ENCODE measurements at regions not wholly inside any gene's neighbourhood (a gene's known extent, or its start where the extent isn't known, plus 50 kb on each side); places are given as distances from the start of the nearest gene placed in this dataset.
"Not testable (repeated sequence)": the region's sequence is repeated elsewhere in the genome, so short reads cannot be mapped to it uniquely, and the experiment has no call there.

DNA sequence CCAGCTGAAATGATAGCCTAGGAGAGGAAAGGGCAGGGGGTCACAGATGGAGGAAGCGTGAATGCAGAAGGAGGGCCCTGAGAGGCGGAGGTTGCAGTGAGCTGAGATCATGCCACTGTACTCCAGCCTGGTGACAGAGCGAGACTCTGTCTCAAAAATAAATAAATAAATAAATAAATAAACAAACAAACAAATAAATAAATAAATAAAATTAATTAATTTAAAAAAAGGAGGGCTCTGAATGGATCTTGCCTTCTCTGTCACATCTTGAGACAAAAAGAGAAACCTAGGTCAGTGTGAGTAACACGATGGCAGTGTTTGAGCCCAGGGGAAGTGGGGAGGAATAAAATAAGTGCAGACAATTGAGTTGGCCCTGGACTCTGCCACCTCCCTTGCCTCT is 182.3 kb upstream of the DAAM1 start:
- DNase-seq (ENCODE audit: low read depth in 3 of 3): not testable (repeated sequence)

DNA sequence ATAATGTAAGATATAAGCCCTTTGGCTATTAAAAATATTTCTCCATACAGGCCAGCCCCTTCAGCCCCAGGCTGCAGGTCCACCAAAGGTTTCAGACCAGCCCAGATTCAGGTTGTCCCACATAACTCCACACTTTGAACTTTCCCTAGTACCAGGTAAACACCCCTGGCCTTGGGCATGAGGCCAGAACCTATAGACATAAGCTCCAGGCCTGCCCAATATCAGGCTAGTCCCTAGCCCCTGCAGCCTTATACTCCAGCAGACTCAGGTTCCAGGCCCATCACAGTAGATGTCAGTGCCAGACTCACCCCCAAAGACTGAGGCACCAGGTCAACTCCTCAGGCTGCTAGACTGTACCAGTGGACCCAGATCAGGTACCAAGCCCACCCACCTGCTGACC is 178.5 kb upstream of the DAAM1 start:
- no peak for DNase-seq (ENCODE audit: low read depth in 3 of 3)

DNA sequence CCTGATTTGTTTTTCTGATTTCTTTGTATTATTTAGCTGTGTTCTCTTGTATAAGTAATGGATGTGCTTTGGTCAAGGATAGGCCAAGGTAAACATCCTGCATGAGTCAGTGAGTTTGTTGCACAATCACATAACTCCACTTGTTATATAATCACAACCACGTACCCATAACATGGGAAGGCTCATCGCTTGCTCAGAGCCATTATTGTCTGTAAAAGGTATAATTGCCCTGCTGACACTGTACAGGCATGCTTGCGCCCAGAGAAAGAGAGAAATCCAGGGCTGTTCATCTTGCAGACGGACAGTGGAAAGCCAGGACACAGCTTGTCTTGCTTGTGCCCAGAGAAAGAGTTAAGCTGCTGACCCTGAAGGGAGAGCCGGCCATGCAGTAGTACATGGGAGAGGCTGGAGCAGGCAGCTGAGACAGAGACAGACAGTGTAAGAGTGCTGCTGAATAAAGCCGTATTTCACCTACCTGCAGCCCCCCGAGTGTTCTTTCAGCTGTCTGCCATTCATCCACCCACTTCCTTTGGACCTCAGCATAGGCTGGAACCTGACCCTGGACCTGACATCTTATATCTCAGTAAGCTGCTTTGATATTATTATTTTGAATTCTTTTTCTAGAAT is 174.7 kb upstream of the DAAM1 start:
- no peak for DNase-seq (ENCODE audit: low read depth in 3 of 3)

DNA sequence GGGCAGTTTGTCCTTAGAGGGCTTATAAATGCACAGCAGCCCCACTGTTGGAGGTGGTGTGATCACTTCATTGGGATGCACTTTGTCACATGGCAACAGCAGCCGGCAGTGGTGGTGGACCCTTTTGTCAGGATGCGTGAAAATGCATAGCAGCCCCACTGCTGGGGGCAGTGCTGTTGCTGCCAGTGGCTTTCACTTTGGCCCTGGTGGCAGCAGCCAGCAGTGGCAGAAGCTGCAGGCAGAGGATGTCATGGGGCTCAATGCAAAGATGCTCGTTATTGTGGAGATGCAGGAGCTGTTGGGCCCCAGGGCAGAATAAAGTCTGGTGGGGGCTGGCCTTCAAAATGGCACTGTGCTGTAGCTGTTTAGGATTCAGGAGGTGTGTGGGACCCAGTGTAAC is 173.0 kb upstream of the DAAM1 start:
- DNase-seq (ENCODE audit: low read depth in 3 of 3): no peak

DNA sequence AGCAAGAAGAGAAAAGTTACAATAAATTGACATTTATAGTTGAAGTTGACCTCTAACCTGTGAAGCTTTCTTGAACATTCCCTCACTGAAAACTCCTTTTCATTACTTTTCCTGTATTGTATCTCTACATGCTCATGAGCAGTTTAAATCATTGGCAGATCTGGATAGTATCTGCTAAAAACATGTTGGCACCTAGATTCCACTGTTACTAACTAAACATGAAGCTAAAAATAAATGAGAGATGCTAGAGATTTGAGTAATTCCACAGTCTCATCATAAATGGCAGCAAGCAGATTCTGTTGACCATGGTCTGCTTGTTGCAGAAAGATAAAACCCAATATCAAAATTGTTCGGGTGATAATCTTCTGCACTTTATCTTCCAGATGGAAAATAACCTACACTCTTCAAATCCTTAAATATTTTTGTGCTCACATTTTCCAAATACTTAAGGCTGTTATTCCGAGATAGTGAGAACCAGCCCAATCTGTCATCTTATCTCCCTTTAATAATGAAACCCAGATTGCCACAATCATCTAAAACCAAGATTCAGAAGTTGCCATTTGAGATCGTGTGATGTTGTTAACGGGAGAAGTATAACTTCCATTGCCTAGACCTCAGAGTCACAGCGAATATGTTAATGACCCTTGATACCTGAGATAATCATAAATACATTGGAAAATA is 171.0 kb upstream of the DAAM1 start:
- DNase-seq (ENCODE audit: low read depth in 3 of 3): no peak

DNA sequence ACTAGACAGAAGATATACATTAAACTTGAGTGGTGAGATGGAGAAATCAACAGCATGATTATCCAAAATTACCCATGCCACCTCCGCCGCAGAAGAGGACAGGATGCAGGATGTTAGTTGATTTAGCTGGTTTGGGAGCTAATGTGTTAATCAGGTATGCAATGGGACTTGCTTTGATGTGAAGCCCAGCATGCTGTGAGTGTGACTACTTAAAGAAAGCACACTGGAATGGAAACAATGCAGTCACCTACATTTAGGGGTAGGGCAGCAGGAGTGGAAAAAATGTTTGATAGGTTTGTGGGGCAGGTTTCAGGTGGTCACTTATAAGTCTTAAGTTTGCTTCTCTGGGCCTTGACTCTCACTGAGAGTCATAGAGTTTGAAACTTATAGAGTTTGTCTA is 170.0 kb upstream of the DAAM1 start:
- no peak for DNase-seq (ENCODE audit: low read depth in 3 of 3)

DNA sequence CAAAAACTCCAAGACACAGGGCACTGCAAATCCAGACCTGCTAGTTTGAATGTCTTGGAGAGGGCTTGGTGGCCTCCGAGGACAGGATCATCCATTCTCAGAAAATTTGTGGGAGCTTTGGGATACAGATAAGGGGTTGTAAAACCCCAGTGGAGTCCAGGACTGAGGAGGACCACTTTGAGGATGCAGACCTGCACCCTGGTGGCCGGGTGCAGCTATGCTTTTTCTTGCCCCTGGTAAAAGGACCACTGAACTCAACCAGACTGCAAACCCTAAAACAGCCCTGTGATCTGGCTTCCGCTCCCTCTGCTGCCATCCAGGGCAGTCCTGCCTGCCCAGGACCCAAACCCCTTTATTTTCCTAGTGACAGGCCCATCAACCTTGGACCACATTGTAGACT is 169.5 kb upstream of the DAAM1 start:
- no peak for DNase-seq (ENCODE audit: low read depth in 3 of 3)

DNA sequence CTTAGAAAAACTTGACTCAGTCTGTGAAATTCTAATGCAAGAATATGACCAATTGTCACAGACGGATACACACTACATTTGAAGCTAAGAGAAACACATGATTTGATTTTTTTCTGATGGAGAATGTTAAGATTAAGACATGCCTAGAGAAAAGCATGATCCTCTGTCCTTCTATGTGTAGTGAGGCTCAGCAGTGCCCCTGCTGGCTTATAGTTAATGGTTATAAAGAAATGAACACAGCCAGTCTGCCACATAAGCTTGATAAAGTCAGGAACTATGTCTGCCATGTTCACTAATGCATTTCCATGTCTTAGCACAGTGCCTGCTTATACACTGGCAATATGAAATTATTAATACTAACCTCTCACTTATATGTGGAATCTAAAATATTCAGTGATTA is 168.1 kb upstream of the DAAM1 start:
- DNase-seq (ENCODE audit: low read depth in 3 of 3): no peak

DNA sequence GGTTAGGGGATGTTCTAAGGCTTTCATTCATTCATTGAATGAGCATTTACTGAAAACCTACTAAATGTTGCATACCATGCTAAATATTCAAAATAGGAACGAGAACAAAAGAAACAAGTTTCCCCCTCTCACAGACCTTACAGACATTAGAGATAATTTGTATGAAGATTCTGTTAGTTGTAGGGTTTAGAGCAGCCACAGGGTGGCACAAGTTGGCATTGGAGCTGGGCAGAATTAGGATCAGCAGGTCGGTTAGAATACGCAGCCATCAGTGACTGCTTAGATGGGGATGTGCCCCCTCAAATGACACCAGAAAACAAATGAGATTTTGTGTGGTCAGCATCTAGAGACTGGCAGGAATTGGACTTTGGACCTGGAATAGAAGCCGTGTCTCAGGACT is 166.3 kb upstream of the DAAM1 start:
- no peak for DNase-seq (ENCODE audit: low read depth in 3 of 3)

DNA sequence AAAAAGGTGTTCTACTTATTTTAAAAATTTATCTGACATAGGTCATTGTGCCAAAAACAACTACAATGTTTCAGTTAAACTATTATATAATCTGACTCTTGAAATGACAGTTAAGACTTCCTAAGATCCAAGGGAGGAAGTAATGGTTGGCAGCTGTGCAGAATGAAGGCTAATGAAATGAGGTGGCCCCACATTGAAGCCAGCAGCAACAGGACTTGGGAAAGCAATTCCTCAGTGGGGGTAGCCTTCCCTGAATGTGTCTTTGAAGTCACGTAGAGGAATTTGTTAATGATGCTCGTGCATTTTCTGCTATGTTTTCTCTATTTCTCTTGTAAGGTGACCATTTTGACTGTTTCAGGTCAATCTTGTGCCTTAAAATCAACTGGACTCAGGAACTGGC is 162.4 kb upstream of the DAAM1 start:
- no peak for DNase-seq (ENCODE audit: low read depth in 3 of 3)

DNA sequence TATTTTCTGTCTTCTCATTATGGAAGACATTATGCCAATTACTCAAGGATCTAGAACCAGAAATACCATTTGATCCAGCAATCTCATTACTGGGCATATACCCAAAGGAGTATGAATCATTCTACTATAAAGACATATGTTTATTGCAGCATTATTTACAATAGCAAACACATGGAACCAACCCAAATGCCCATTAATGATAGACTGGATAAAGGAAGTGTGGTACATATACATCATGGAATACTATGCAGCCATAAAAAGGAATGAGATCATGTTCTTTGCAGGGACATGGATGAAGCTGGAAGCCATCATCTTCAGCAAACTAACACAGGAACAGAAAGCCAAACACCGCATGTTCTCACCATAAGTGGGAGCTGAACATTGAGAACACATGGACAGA is 161.8 kb upstream of the DAAM1 start:
- not testable (repeated sequence) for DNase-seq (ENCODE audit: low read depth in 3 of 3)

DNA sequence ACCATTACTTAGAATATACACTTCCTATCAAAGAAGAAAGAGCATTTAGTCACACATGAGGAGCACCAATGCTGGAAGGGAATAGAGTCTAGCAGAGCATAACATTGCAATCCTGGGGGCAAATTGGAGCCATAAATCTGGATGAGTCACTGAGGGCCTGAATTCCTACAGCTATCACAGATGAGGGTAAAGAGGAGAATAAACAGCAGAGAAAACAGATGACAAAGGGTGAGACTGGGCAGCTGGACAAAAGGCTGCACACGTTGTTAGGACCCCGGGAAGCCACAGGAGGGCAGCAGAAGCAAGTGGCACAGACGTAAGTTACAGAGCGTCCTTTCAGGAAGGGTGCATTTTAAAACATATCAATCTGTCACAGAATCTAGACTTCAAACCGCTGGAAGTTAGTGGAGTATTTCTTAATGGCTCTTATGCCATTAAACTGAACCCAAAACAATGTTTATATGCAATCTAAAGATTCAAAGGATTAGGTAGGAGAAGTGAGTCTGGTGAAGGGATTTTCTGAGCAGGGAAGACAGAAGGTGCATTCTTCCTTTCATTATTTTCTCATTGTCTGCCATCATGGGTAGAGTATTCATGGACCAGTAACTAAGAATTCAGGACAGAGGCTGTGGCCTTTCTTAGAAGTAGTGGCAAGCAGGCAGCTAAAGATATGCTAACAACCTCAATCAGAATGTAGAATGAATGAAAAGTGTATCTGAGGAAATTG is 159.8 kb upstream of the DAAM1 start:
- DNase-seq (ENCODE audit: low read depth in 3 of 3): peak in 1 of 3 experiments; percentile 17

DNA sequence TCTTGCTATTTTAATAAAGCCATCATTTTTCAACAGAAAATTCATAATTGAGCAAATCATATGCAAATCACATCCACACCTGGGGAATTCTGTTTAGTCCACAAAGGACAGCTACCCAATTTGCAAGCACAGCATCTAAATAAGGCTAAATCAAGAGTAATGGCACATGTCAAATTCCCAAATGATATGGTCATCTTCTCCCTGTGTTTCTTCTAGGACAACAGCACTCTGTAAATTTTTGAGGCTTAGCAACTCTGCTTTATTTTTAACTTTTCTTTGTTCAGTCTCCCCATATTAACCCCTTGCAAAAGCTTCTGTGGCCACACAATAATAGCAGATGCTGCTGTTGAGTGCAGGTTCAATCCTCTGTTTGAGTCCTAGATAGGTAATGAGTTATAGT is 155.6 kb upstream of the DAAM1 start:
- DNase-seq (ENCODE audit: low read depth in 3 of 3): no peak

DNA sequence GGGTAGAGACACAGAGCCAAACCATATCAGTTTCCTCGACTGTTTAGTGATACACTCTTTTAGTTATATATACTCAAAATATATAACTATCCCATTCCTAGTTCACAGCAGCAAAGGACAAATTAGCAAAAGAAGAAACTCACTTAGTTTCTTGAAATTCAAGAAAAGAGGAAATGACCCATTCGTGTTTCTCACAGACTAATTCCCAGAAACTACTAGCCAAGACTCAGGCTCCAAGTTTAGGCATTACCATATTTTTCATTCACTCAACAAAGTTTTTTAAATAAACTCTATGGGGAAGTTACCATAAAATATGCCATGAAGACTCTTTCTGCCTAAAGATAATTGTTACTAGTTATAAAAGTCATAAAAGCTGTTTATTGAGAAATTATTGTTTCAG is 152.3 kb upstream of the DAAM1 start:
- DNase-seq (ENCODE audit: low read depth in 3 of 3): no peak

DNA sequence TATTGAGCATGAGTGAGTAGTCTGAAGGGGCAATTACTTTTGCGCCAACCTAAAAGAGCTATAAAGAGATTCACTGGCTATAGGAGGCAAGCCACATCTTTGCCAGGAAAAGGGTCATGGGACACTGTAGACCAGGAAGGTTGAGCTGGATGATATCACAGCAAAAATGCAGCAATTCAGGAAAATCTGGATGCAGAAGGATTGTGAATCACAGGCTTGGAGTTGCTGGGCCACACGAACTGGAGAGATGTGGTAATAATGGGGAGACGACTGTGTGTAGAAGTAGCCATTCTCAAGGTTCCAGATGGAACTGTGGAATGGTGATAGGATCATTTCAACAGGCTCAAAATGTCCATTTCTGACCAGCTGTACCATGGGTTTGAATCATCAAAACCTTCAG is 151.4 kb upstream of the DAAM1 start:
- no peak for DNase-seq (ENCODE audit: low read depth in 3 of 3)

DNA sequence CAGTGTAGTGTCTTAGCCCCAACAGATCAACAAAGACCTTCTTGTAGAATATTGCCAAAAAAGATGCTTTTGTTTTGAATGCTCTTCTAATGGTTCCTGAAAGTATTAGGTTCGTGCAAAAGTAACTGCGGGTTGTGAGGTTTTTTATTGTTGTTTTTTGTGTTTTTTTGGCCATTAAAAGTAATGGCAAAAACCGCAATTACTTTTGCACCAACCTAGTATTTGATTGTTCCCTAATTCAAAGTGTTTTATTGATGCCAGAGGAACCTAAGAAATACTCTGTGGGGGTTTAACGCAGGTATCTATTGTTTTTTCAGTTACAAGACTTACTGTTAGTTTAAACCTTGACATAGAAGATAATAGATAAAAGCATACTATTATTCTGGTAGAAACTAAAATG is 150.8 kb upstream of the DAAM1 start:
- DNase-seq (ENCODE audit: low read depth in 3 of 3): no peak

DNA sequence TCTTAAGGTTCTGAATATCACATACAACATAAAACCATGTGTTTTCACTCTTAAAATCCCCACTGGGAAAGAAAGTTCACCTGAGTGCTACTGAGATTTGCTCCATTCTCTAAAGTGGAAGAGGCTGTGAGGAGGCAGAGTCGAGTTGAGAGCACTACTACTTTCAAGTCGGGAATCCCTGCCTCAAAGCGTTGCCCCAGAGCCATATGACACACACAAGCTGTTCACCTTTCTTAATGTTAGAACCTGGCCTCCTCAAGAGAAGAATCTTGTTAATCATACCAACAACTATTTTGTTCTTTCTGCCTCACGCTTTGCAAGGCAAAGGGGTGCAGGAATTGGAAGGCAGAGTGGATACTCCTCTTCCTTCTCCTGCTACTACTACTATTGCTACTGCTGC is 149.7 kb upstream of the DAAM1 start:
- no peak for DNase-seq (ENCODE audit: low read depth in 3 of 3)

DNA sequence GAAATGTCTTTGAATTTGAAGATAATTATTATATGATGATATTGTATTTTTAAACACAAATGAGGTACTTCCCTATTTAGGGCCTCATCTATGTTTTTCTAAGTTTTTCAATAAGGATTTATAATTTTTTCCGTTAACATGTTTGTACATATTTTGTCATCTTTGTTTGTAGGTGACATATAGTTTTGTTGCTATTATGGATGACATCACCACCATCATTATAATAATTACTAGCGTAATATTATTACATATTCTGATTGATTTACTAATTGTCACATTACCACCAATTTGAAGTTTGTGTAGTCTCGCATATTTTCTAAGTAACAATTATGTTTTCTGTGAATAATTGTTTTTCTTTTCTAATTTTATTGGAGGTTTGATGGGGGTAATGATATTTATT is 147.2 kb upstream of the DAAM1 start:
- no peak for DNase-seq (ENCODE audit: low read depth in 3 of 3)

DNA sequence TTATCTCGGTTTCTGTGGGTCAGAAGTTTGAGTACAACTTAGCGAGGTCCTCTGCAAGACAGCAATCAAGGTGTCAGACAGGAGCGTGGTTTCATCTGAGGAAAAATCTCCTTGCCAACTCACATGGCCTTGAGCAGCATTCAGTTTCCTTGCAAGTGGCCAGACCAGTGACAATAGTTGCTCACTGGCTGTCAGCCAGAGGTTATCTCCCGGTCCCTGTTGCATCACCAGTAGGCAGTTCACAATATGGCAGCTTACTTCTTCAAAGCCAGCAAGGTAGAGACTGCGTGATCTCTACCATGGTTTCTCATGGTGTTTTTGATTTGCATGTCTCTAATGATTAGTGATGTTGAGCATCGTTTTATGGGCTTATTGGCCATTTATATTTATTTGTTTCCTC is 143.8 kb upstream of the DAAM1 start:
- DNase-seq (ENCODE audit: low read depth in 3 of 3): no peak

DNA sequence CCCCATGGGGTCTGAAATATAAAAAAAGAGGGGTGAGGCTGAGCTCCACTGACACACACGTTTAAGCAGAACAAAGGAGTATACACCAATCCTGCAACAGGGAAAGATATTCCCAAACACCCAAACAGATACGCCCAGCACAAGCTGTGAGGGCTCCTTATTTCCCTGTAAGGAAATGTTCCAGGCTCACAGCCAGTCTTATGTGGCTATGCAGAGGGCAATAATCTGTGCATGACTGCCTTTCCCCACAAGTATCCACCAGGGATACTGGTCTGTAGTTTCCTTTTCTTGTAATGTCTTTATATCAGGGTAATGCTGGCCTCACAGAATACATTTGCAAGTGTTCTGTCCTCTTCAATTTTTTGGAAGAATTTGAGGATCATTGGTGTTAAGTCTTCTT is 141.7 kb upstream of the DAAM1 start:
- no peak for DNase-seq (ENCODE audit: low read depth in 3 of 3)

DNA sequence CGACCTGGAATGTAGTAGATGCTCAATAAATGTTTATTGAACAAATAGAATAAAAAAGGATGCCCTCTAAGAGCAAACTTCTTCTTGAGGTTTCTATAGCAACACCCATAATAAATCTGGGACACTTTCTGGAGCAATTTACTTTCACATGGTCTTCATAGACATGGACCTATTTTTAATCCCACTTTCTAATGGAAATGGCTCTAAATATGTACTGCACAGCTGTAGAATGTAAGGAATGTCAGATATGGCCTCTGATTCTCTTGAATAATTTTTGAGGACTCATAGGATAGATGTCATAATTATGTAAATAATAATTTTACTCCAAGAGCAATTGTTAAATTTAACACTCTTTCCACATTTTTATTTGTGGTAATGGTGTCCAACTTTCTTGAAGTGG is 133.5 kb upstream of the DAAM1 start:
- no peak for DNase-seq (ENCODE audit: low read depth in 3 of 3)

DNA sequence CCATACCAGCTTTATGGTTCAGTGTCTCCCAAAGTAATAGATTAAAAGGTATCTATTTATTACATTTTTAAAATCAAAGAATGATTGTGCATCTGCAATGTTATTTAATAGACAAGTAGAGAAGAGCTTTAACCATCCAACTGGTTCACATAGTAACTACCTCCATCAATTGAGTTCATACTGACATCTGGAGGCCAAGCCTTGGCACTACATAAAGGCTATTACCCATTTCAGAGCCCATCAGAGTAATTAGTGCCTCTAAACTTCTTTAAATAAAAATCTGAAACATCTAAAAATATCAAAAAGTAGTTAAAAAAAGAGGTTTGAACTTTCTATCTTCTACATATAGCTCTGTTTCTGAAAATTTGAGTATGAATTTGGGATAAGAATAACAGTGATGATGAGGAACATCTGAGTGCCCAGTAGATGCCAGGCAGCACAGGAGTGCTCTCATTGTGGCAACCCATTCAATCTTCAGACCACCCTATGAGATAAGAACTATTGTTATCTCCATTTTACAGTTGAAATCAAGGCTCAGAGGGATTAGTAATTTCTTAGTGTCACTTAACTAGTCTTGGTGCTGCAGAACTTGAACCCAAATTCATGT is 132.9 kb upstream of the DAAM1 start:
- peak in 1 of 3 experiments; percentile 1 for DNase-seq (ENCODE audit: low read depth in 3 of 3)

DNA sequence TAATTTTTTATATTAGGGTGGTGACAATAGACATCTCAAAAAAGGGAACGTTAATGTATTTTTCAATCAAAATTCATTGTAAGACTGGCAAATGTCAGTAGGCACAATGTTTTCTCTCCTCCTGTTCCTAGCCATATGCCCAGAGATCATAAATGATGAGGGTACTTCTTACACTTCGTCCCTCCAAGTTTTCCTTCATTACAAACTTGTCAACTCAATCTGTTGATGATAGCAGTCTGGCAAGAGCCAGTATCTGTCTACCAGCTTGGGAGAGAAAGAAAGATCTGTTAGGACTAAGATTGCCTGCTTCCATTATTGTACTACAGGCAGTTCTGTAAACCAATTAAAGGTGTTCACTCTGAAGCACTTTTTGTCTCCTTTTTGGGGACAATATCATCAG is 130.9 kb upstream of the DAAM1 start:
- DNase-seq (ENCODE audit: low read depth in 3 of 3): no peak
